ENCODE measurements at regions not wholly inside any gene's neighbourhood (a gene's known extent, or its start where the extent isn't known, plus 50 kb on each side); places are given as distances from the start of the nearest gene placed in this dataset.
"Not testable (repeated sequence)": the region's sequence is repeated elsewhere in the genome, so short reads cannot be mapped to it uniquely, and the experiment has no call there.

DNA sequence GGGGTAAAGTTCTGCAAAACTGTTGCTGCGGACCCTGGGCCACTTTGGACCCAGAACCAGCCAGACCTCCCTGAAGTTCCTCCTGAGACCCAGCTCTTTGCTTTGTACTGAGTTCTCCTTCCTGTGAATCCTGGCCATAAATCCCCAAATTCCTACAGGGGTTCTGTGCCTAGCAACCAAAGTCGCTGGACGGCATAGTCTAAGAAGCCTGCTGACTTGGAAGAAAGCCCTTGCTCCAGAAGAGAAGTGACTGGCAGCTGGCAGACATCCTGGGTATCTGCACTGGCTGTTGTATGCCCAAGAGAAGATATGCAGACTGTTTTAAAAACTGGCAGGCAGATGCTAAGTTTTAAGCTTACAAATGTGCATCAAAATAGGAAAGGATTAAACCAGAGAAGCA lies 99.9 kb upstream of the SLC24A4 start:
- DNase-seq (ENCODE audit: low spot score), result no peak
- intact Hi-C loops (cut with DNase I), result no loop called here

DNA sequence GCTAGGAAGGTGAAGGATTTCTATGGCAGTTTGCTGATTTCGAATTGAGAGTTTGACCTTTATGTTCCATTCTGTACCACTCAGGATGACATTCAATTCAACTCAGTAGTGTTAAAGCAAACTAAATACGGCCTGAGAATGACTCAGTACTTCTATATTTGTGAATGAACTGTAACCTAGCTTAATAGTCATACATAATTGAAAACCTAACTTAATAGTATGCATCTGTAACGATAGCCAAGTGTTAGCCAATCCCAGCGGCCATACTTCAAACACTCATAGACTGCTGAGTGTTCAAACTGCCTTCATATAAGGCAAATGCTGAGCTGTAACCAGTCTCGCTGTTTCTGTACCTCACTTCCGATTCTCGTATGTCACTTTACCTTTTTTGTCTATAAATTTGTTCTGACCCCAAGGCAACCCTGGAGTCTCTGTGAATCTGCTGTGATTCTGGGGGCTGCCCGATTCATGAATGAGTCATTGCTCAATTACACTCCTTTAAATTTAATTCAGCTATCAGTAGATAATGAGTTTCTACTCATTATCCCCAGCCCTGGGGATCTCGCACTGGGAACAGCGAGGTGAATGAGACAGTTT lies 98.5 kb upstream of the SLC24A4 start:
- DNase-seq (ENCODE audit: low spot score), result no peak
- intact Hi-C loops (cut with DNase I), result no loop called here

DNA sequence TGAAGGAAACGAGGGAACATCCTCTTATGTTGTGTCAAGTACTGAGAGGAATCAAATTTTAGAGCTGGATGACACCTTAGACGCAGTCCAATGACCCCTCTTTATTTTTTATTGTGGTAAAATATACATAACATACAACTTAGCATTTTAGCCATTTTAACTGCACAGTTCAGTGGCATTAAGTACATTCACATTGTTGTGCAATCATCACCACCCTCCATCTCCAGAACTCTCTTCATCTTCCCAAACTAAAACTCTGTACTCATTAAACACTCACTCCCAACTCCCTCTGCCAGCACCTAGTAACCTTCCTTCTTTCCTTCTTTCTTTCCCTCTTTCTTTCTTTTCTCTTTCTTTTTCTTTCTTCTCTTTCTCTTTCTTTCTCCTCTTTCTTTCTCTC lies 97.2 kb upstream of the SLC24A4 start:
- intact Hi-C loops (cut with DNase I), result no loop called here
- DNase-seq (ENCODE audit: low spot score), result no peak

DNA sequence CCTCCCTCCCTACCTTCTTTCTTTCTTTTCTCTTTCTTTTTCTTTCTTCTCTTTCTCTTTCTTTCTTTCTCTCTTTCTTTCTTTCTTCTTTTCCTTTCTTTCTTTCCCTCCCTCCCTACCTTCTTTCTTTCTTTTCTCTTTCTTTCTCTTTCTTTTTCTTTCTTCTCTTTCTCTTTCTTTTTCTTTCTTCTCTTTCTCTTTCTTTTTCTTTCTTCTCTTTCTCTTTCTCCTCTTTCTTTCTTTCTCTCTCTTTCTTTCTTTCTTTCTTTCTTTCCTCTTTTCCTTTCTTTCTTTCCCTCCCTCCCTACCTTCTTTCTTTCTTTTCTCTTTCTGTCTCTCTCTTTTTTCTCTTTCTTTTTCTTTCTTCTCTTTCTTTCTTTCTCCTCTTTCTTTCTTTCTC lies 96.8 kb upstream of the SLC24A4 start:
- DNase-seq (ENCODE audit: low spot score); intact Hi-C loops (cut with DNase I): not testable (repeated sequence)

DNA sequence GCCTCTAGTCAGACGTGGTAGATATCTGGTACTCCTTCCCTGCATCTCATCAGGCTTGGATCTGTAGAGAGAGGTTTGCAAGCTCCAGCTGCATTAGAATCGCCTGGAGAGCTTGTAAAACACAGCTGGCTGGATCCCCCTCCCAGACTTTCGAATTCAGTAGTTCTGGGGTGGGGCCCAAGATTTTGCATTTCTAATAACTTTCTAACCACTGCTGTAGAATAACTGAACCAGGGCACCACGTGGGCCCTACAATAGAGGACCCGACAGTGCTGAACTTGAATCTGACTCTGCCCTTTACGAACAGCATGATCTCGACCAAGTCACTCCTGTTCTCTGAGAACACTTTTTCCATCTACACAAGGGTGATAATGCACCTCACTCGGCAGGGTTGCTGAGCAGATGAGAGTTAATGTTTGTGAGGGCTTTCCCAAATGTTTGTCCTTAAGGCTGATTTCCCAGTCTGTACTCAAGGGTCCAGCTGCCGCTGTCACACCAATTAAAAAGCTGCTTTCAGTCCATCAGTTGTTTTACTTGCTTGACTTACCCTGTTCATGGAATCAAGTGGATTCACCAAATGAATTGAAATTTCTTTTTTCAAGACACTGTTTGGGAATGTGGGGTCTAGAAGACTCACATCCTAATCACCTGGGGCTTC lies 86.6 kb upstream of the SLC24A4 start:
- intact Hi-C loops (cut with DNase I), result no loop called here
- no peak for DNase-seq (ENCODE audit: low spot score)

DNA sequence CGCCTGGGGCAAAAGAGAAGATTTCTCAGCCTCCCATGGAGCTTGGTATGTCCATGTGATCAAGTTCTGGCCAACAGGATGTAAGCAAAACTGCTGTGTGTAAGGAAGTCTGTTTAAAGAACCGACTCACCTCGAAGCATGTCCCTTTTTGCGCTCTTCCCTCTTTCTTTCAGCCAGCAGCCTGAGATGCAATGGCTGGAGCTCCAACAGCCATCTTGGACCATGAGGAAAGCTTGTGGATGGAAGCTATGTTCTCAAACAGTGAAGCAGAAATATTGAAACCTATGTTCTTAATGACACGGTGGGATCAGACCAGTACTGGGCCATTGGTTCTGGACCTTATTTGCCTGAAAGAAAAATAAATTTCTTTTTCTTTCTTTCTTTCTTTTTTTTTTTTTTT lies 82.3 kb upstream of the SLC24A4 start:
- no peak for DNase-seq (ENCODE audit: low spot score)
- intact Hi-C loops (cut with DNase I), result no loop called here

DNA sequence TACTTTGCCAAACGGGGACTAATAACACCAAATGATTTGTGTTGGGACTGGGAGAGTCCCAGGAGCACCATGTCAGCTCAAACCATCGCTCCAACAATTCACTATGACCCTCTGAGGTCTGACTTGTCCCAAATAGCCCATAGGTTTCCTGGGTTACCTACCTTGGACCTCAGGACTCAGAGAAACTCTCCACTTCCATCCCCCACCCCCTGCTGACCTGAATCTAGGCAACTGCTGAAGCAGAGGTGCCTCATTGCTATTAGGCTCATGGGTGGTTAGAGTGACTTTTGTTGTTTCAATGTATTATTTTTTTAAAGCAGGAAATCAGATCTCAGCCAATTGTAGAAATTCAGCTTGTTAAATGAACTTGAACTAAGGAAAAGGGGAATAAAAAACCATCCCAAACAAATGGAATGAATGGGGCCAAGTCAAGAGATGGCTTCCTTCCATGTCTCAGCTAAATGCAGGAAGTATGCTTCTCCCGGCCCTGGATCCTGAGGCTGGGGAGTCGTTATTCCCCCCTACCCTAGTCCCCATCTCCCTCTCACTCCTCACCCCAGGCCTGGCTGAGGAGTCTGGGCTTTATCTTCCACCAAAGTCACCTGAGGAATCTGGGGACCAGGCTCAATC lies 80.9 kb upstream of the SLC24A4 start:
- intact Hi-C loops (cut with DNase I), result no loop called here
- no peak for DNase-seq (ENCODE audit: low spot score)

DNA sequence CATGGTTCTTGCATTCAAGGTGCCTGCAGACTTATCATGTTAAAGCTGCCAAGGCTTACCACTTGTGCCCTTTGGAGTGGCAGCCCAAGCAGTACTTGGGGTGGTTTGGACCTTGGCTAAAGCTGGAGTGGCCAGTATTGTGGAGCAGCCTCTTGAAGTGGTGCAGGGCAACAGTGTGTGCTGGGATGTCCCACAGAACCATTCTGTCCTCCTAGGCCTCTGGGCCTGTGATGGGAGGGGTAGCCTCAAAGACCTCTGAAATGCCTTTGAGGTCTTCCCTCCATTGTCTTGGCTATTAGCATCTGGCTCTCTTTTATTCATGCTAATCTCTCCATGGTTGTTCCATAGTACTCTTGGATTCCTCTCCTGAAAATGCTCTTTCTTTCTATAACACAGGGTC lies 78.2 kb upstream of the SLC24A4 start:
- no peak for DNase-seq (ENCODE audit: low spot score)
- intact Hi-C loops (cut with DNase I), result no loop called here

DNA sequence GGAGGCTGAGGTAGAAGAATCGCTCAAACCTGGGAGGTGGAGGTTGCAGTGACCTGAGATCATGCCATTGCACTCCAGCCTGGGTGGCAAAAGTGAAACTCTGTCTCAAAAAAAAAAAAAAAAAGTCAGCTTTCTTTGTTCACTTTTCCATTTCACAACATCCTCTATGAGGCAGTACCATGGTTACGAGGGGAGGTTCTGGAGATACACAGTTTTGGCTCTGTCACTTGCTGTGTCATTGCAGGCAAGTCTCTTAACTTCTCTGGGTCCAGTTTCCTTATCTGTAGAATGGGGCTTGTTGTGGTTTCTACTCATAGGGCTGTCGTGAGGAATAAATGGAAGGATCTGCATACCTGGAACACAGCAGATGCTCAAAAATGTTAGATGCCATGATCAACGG lies 75.6 kb upstream of the SLC24A4 start:
- no peak for DNase-seq (ENCODE audit: low spot score)
- intact Hi-C loops (cut with DNase I), result no loop called here

DNA sequence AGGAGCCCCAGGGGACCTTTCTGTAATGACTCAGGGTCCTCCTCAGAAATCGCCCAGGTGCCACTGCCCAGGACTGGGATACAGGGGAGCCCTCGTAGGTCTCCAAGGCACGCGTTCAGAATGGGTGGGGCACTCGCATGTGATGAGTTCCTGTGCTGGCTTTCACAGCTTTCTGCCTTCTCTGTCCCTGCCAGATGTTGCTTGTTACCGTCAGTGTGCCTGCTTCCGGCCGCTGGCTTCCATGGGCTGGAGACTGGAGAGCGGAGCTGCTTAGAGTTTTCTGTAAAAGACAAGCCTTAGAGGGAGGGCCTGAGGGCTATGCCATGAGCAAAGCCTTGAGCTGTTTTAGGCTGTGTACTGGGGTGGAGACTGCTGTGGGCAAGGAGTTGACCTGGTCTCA lies 75.0 kb upstream of the SLC24A4 start:
- intact Hi-C loops (cut with DNase I), result no loop called here
- DNase-seq (ENCODE audit: low spot score), result no peak

DNA sequence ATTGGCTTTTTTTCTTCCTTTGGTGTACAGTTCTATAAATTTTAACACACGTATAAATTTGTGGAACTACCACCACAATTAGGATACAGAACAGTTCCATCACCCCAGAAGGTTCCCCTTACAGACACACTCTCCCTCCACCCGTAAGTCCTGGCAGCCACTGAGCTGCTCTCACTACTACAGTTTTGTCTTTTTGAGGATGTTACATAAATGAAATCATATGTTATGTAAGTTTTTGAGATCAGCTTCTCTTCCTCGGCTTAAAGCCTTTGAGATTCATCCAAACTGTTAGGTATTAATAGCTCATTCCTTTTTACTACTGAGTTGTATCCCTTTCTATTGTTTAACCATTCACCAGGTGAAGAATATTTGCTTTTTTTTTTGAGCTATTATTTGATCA lies 74.3 kb upstream of the SLC24A4 start:
- intact Hi-C loops (cut with DNase I), result no loop called here
- DNase-seq (ENCODE audit: low spot score), result no peak

DNA sequence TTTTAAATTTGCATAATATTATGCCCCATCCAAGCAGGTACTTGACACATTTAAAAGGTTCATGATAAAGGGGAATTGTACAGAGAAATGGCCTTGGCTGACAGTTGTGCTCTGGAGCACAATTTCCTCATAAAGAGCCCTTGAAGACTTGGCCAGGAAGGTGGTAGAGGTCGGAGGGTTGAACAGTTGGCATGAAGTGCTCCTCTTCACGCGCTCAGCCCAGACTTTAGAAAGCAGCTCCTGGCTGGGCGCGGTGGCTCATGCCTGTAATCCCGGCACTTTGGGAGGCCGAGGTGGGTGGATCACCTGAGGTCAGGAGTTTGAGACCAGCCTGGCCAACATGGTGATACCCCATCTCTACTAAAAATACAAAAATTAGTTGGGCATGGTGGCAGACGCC lies 72.6 kb upstream of the SLC24A4 start:
- intact Hi-C loops (cut with DNase I), result not testable (repeated sequence)

DNA sequence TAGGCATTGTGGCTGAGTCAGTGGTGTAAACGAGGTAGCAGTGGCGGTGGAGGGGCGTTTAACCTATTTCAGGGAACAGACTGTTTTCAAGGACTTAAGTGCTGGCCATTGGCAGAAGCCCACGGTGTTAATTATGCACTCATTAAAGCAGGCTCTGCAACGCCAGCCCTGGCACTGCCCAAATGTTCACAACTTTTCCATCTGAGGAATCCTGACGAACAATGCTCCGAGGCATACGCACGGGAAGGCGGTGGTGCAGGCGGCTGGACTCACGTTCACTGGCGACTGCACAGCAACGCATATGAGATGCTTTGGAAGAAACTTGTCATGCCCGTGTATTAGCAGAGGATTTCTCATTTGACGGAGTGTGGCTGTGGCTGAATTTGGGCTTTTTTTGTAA lies 70.6 kb upstream of the SLC24A4 start:
- intact Hi-C loops (cut with DNase I), result no loop called here
- no peak for DNase-seq (ENCODE audit: low spot score)

More for the DNA sequence above, 72.6 kb upstream of the SLC24A4 start:
- DNase-seq (ENCODE audit: low spot score), result not testable (repeated sequence)

DNA sequence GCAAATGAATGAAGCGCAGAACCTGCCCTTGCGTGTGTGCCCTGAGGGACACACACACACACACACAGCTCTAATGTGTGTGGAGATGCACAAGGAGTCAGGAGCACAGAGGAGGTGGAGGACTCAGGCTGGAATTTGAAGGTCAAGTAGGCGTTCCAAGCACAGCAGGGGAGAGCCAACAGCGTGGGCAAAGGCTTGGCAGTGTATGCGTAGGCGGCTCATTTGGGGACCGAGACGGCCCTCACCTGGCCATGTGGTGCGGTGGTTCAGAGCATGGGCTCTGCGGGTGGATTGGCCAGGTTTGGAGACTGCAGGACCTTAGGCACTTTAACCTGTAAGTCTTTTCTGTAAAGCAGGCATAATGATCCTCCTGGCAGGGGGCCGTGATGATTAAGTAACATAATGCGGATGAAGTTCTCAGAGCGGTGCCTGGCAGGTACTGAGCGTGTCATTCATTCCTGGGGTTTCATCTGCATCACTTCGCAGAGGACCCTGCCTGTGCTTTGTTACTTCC lies 69.5 kb upstream of the SLC24A4 start:
- no peak for DNase-seq (ENCODE audit: low spot score)
- intact Hi-C loops (cut with DNase I), result no loop called here

DNA sequence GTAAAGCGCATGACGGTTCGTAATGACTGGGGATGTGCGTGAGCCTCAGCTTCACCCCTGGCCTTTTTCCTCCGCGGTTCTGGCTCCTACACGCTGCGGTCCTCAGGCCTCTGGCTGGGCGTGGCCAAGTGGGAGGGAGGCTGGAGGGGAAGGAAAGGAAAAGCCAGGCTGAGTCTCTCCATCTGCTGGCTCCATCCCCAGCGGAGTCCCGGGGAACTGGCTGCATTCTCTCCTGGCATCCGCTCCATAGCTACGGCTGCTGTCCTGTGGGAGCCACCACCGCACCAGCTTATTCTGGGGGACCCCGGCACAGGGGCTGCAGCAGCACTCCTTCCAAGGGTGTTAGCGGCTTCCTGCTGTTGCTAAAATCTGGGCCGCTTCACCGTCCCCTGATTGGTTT lies 68.2 kb upstream of the SLC24A4 start:
- intact Hi-C loops (cut with DNase I), result no loop called here
- DNase-seq (ENCODE audit: low spot score), result no peak

DNA sequence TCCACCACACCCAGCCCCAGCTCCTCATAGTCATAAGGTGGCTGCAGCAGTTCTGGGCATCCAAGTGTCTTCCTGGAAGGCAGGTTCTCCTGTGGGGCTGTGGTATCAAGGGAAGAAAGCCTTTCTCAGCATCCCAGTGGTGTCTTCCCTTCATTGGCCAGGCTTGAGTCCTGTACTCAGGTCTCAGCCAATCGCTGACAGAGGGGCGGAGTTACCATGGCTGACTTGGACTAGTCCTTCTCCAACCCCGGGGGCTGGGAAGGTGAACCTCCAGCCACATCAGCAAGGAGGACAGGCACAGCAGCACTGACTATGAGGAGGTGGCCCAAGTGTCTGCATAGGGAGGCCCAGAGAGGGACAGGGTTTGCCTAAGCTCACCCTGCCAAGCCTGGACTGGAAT lies 64.0 kb upstream of the SLC24A4 start:
- intact Hi-C loops (cut with DNase I), result no loop called here
- DNase-seq (ENCODE audit: low spot score), result no peak

DNA sequence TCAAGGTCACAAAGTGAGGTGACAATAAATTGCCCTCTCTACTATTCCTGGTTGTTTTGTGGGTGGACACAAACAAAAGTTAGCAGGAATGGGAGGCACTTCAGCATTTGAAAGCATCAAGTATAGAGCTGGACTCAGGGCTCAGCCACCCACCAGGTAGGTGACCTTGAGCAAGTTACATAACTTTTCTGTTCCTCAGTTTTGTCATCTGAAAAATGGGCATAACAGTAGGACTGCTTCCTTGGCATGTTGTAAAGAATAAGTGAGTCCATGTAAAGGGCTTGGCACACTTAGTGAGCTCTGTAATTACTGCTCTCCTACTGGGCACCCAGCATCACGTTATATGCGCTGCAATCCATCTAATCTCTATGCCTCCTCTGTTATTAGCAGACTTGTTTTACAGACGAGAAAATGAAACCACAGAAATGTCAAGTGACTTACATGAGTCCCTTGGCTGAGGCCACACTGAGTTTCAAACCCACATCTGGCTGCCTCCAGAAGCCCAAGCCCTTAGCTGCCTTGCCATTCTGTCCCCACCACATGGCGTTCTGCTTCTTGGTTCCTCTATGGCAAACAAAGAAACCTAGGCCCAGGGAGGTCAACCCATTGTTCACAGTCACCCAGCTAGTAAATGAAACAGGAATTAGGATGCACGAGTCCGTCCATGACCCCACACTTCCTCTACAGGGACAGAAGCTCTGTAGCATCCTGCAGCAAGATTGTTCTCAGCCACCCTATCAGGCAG lies 63.2 kb upstream of the SLC24A4 start:
- no peak for DNase-seq (ENCODE audit: low spot score)
- intact Hi-C loops (cut with DNase I), result no loop called here

DNA sequence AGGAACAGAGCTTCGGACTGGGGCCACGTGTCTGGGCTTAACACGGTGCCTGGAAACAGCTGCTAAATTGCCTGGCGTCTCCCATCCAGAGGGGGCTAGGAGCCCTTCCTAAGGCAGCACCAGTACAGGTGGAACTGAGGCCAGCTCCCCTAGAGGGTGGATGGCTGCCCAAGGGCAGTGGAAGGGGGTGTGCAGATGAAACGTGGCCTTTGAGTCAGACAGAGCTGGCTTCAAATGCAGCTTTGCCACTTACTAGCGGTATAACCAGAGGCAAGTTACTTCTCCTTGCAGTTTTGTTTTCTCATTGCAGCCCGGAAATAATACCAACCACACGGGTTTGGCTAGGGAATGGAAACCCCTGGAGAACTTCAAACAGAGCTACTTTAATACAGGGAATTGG lies 59.3 kb upstream of the SLC24A4 start:
- peak; percentile 55 for DNase-seq (ENCODE audit: low spot score)
- intact Hi-C loops (cut with DNase I), result no loop called here

DNA sequence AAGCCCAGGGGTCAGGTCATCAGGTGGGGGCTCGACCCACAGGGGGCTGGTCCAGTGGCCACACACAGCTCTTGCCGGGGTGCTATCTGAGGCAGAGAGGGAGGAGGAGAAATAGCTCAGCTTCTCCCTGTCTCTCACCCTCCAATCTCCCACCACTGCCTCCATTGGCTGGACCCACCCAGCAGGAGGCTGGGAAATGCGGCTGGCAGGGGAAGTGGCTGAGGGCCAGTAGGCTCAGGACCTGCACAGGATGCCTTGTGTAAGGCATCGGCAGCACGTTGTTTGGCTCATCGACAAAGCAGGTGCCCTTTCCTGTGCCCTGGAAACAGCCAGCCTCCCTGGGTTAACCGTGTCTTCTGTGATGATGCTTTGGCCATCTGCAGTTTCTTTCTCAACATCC lies 58.8 kb upstream of the SLC24A4 start:
- peak; percentile 73 for DNase-seq (ENCODE audit: low spot score)
- intact Hi-C loops (cut with DNase I), result no loop called here

DNA sequence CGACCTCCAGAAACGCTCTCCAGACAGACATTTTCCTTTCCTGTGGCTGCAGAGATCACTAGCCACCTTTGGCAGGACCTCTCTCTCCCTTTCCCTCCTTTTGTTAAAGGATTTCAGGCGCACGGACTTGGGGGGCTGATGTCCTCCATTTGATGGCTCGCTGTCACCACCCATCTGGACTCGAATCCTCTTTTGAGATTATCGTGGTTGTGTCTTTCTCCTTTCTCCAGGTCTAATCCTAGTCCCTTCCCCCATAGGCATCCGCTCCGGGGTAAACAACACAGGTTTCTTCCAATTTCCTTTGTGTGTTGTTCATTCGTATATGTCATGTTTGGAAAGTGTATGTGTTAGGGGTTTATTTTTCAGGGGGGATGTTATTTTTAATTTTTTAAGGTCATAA lies 56.7 kb upstream of the SLC24A4 start:
- intact Hi-C loops (cut with DNase I), result no loop called here
- peak; percentile 36 for DNase-seq (ENCODE audit: low spot score)
